T-helper 1 cell treated with Interleukin-12 subunit alpha and Interleukin-12 subunit beta and Interleukin-4 antibody, amounts not matched to agents 30 μg/mL and 1 μg/mL, for 36 hours (primary cell): ENCODE measurements at regions not wholly inside any gene's neighbourhood (a gene's known extent, or its start where the extent isn't known, plus 50 kb on each side); places are given as distances from the start of the nearest gene placed in this dataset.
"Not testable (repeated sequence)": the region's sequence is repeated elsewhere in the genome, so short reads cannot be mapped to it uniquely, and the experiment has no call there.

Source experiments
- H3K27ac Mint-ChIP-seq: one replicate; pipeline ENCODE4 v1.8.0; 2021; ENCODE audit warnings: mild to moderate bottlenecking, mixed read lengths
- H3K27me3 Mint-ChIP-seq: one replicate; pipeline ENCODE4 v1.8.0; 2021; ENCODE audit warnings: low read depth, mixed read lengths
- H3K36me3 Mint-ChIP-seq: one replicate; pipeline ENCODE4 v1.8.0; 2021; ENCODE audit warnings: low read depth, mixed read lengths
- H3K4me1 Mint-ChIP-seq: one replicate; pipeline ENCODE4 v1.8.0; 2021; ENCODE audit warnings: low read depth, mixed read lengths
- H3K4me3 Mint-ChIP-seq: one replicate; pipeline ENCODE4 v1.8.0; 2021; ENCODE audit warnings: mild to moderate bottlenecking, moderate library complexity, mixed read lengths
- H3K9me3 Mint-ChIP-seq: one replicate; pipeline ENCODE4 v1.8.0; 2021; ENCODE audit warnings: mixed read lengths

DNA sequence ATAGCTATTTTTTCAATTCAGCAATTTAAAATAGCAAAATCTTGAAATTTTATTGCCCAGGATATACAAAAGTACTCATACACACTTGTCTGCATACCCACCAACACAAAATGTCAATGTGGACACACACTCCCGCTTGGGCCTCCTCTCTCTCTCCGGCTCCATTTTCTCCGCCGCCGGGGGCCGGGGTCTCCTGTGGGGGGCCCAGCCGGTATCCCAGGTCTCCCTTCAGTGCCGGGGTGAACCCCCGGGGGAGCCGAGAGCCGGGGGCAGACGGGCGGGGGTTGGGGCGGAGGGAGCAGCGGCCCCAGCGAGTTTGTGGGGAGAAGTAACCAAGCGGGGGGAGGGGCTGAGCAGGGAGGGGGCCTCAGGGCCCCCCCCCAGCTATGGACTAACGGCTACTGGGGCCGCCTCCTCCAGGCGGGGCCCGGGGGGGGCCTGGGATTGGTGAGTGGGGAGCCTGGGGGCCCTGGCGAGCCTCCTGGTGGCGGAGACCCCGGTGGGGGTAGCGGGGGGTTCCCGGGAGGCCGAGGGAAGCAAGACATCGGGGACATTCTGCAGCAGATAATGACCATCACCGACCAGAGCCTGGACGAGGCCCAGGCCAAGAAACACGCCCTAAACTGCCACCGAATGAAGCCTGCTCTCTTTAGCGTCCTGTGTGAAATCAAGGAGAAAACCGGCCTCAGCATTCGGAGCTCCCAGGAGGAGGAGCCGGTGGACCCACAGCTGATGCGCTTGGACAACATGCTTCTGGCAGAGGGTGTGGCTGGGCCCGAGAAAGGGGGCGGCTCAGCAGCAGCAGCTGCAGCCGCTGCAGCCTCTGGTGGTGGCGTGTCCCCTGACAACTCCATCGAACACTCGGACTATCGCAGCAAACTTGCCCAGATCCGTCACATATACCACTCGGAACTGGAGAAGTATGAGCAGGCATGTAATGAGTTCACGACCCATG is 56.6 kb downstream of the CHST2 start:
- H3K36me3 Mint-ChIP-seq, result peaks cover 13% of the 10 kb centered on the region
- H3K4me1 Mint-ChIP-seq, result peaks cover 21% of the 10 kb centered on the region
- H3K27ac Mint-ChIP-seq, H3K4me3 Mint-ChIP-seq, H3K27me3 Mint-ChIP-seq: not testable (repeated sequence)
- H3K9me3 Mint-ChIP-seq, result peaks cover 28% of the 10 kb centered on the region

- Mint-ChIP-seq H3K27ac (peak overlapping the region; percentile 38), H3K36me3 (peaks cover 17% of the 10 kb centered on the region), H3K9me3 (peaks cover 32% of the 10 kb centered on the region), H3K4me1 (peaks cover 11% of the 10 kb centered on the region)
- not testable (repeated sequence) for H3K4me3 Mint-ChIP-seq, H3K27me3 Mint-ChIP-seq
These were observed 58.4 kb downstream of the CHST2 start for GRCh38 chr3:143177965-143178364.

DNA sequence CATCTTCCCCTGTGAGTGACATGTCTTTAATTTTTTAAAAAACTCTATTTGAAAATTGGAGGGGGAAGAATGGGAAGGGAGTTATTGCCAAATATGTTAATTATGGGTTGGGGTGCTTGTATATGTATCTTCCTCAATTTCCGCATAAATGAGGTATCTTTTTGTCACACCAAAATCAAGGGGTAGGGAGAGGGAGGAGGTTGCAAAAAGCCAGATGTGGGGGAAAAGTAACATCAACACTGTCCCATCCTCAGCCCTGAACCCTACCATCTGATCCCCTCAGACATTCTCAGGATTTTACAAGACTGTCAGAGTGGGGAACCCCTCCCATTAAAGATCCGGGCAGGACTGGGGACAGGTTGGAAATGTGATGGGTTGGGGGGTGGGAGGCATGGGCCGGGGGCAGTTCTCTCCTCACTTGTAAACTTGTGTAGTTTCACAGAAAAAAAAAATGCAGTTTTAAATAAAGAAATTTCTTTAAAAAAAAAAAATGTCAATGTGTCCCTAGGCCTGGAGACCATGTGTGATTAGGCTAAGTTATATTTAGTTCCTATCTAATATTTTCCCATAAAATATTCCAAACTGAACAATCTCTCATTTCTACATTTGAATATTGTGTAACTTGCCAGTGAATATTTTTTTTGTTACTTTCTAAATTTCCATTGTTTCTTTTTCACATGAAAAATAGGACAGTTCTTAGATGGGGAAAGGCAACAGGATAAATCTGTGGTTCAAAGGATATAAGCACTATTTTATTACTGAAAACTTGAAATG is 59.4 kb downstream of the CHST2 start:
- peaks cover 25% of the 10 kb centered on the region for H3K9me3 Mint-ChIP-seq
- H3K36me3 Mint-ChIP-seq, result peaks cover 10% of the 10 kb centered on the region
- peaks cover 14% of the 10 kb centered on the region for H3K4me1 Mint-ChIP-seq
- H3K27ac Mint-ChIP-seq, H3K4me3 Mint-ChIP-seq, H3K27me3 Mint-ChIP-seq: not testable (repeated sequence)

DNA sequence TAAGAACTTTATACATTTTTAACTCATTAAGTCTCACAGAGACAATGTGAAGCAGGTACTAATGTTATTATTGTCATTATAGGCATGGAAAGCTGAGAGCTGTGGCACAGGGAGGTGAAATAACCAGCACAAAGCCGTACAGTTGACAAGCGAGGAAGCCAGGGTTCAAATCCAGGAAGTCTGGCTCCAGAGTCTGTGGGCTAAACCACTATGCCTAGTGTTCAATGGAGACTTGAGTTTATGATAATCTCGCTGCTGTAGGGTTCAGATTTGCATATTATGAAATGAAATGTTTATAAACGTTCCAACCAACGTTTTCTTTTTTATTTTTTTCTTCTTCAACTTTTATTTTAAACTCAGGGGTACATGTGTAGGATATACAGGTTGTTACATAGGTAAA is 60.0 kb downstream of the CHST2 start:
- H3K36me3 Mint-ChIP-seq, result peaks cover 6% of the 10 kb centered on the region
- peaks cover 20% of the 10 kb centered on the region for H3K9me3 Mint-ChIP-seq
- H3K27me3 Mint-ChIP-seq, result no peaks in the 10 kb centered on the region
- H3K4me1 Mint-ChIP-seq, result peaks cover 7% of the 10 kb centered on the region
- no peak overlapping the region for H3K27ac Mint-ChIP-seq
- no peak overlapping the region for H3K4me3 Mint-ChIP-seq

GRCh38 chr3:143180860-143181259 is 61.3 kb downstream of the CHST2 start:
- H3K4me3 Mint-ChIP-seq, H3K36me3 Mint-ChIP-seq: not testable (repeated sequence)
- peaks cover 20% of the 10 kb centered on the region for H3K9me3 Mint-ChIP-seq

DNA sequence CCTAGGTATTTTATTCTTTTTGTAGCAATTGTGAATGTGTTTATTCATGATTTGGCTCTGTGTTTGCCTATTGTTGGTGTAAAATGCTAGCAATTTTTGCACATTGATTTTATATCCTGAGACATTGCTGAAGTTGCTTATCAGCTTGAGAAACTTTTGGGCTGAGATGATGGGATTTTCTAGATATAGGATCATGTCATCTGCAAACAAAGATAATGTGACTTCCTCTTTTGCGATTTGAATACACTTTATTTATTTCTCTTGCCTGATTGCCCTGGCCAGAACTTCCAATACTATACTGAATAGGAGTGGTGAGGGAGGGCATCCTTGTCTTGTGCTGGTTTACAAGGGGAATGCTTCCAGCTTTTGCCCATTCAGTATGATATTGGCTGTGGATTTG is 62.4 kb downstream of the CHST2 start:
- not testable (repeated sequence) for H3K4me1 Mint-ChIP-seq, H3K36me3 Mint-ChIP-seq, H3K27ac Mint-ChIP-seq, H3K27me3 Mint-ChIP-seq, H3K4me3 Mint-ChIP-seq
- peaks cover 20% of the 10 kb centered on the region for H3K9me3 Mint-ChIP-seq

More at GRCh38 chr3:143180860-143181259, 61.3 kb downstream of the CHST2 start:
- H3K27me3 Mint-ChIP-seq, H3K27ac Mint-ChIP-seq, H3K4me1 Mint-ChIP-seq: not testable (repeated sequence)

- Mint-ChIP-seq H3K36me3 (peaks cover 6% of the 10 kb centered on the region), H3K4me1 (peaks cover 7% of the 10 kb centered on the region), H3K27me3 (no peaks in the 10 kb centered on the region), H3K27ac (no peak overlapping the region), H3K4me3 (no peak overlapping the region), H3K9me3 (peaks cover 20% of the 10 kb centered on the region)
These were observed 63.5 kb downstream of the CHST2 start for GRCh38 chr3:143182866-143183664.

DNA sequence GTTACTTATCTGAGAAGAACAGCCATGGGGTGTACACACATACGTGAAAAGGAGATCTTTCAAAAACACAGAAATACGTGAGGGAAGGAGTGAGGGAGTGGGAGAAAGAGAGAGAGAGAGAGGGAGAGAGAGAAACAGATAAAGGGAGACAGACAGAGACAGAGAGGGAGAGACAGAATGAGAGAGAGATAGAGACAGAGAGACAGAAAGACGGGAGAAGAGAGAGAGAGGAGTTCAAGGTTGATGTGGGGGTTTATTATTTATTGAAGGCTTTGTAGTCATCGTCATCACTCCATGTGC is 64.0 kb downstream of the CHST2 start:
- H3K9me3 Mint-ChIP-seq, result peaks cover 20% of the 10 kb centered on the region
- no peaks in the 10 kb centered on the region for H3K27me3 Mint-ChIP-seq
- H3K36me3 Mint-ChIP-seq, result peaks cover 6% of the 10 kb centered on the region
- H3K4me1 Mint-ChIP-seq, result peaks cover 7% of the 10 kb centered on the region
- no peak overlapping the region for H3K4me3 Mint-ChIP-seq
- no peak overlapping the region for H3K27ac Mint-ChIP-seq

GRCh38 chr3:143184099-143184498 is 64.5 kb downstream of the CHST2 start:
- H3K4me1 Mint-ChIP-seq, result peaks cover 7% of the 10 kb centered on the region
- no peak overlapping the region for H3K27ac Mint-ChIP-seq
- H3K4me3 Mint-ChIP-seq, result no peak overlapping the region
- no peaks in the 10 kb centered on the region for H3K27me3 Mint-ChIP-seq
- H3K36me3 Mint-ChIP-seq, result peaks cover 6% of the 10 kb centered on the region
- H3K9me3 Mint-ChIP-seq, result peaks cover 20% of the 10 kb centered on the region

GRCh38 chr3:143185401-143185800 is 65.8 kb downstream of the CHST2 start:
- peaks cover 12% of the 10 kb centered on the region for H3K9me3 Mint-ChIP-seq
- no peaks in the 10 kb centered on the region for H3K27me3 Mint-ChIP-seq
- no peak overlapping the region for H3K27ac Mint-ChIP-seq
- no peak overlapping the region for H3K4me3 Mint-ChIP-seq
- H3K36me3 Mint-ChIP-seq, result peaks cover 6% of the 10 kb centered on the region
- H3K4me1 Mint-ChIP-seq, result peaks cover 7% of the 10 kb centered on the region

GRCh38 chr3:143187111-143187510 is 67.5 kb downstream of the CHST2 start:
- H3K4me1 Mint-ChIP-seq, result peaks cover 6% of the 10 kb centered on the region
- no peaks in the 10 kb centered on the region for H3K27me3 Mint-ChIP-seq
- no peak overlapping the region for H3K27ac Mint-ChIP-seq
- H3K4me3 Mint-ChIP-seq, result no peak overlapping the region
- H3K9me3 Mint-ChIP-seq, result peaks cover 10% of the 10 kb centered on the region
- peaks cover 1% of the 10 kb centered on the region for H3K36me3 Mint-ChIP-seq

DNA sequence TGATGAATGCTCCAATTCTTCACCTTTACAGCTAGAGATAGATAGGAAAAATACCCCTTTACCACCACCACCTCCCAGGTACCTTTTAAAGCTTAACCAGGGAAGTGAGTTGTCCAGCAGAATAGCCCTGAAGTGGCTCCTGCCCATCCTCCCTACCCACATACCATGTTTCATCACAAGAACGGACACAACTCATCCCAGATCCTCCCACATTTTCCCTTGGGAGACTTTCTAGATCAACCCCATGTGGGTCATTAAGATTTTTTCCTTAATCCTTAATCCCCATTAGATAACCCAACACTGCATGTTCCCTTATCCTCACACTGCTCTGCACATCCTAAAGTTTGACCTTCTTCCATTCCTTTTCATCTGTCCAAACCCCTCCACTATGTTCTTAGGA is 69.3 kb downstream of the CHST2 start:
- Mint-ChIP-seq H3K4me1 (peaks cover 2% of the 10 kb centered on the region), H3K36me3 (no peaks in the 10 kb centered on the region), H3K27ac (no peak overlapping the region), H3K9me3 (peaks cover 10% of the 10 kb centered on the region), H3K4me3 (no peak overlapping the region), H3K27me3 (no peaks in the 10 kb centered on the region)

DNA sequence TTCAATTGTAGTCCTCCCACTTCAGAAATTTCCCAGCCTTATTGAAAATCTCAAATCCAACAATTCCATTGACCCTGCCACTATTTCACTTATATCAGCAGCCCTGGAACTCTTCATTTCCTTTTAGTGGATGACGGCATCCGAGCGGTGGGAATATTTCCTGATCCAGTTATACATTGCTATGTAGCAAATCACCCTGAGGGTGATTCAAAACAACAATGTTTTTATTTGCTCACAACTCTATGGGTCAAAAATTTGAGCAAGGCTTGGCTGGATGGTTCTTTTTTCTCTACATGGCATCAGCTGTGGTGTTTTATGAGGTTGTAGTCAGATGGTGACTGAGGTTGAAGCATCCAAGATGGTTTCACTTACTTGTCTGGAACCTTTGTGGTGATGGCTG is 70.5 kb downstream of the CHST2 start:
- Mint-ChIP-seq H3K9me3 (peaks cover 10% of the 10 kb centered on the region), H3K4me3 (no peak overlapping the region), H3K27ac (no peak overlapping the region), H3K36me3 (no peaks in the 10 kb centered on the region), H3K27me3 (no peaks in the 10 kb centered on the region), H3K4me1 (peaks cover 2% of the 10 kb centered on the region)

GRCh38 chr3:143192193-143192592 is 72.6 kb downstream of the CHST2 start:
- H3K36me3 Mint-ChIP-seq, result no peaks in the 10 kb centered on the region
- no peak overlapping the region for H3K4me3 Mint-ChIP-seq
- H3K27ac Mint-ChIP-seq, result no peak overlapping the region
- H3K27me3 Mint-ChIP-seq, result no peaks in the 10 kb centered on the region
- H3K9me3 Mint-ChIP-seq, result peaks cover 10% of the 10 kb centered on the region
- H3K4me1 Mint-ChIP-seq, result peaks cover 2% of the 10 kb centered on the region
